SK-N-MC (cell line): ENCODE measurements at regions not wholly inside any gene's neighbourhood (a gene's known extent, or its start where the extent isn't known, plus 50 kb on each side); places are given as distances from the start of the nearest gene placed in this dataset.

Source experiments
- DNase-seq: peaks from one replicate; pipeline ENCODE4 v3.0.0-alpha.2; 2011; ENCODE audit warnings: low read depth, low spot score
- H3K27ac ChIP-seq: fragments of 200-600 bp; sonication (generic); 2 replicates; pipeline ENCODE4 v1.5.1; 2016; ENCODE audit warnings: mixed run types
- H3K36me3 ChIP-seq: fragments of 200-600 bp; sonication (generic); 2 replicates; pipeline ENCODE4 v1.6.1; 2017; ENCODE audit warnings: antibody characterized with exemption, low read length, mixed read lengths; ENCODE audit not compliant: insufficient read depth
- H3K4me3 ChIP-seq: fragments of 200-600 bp; sonication (generic); 2 replicates; pipeline ENCODE4 v1.5.1; 2016
- H3K9ac ChIP-seq: fragments of 200-600 bp; sonication (generic); 2 replicates; pipeline ENCODE4 v1.8.0; 2017; ENCODE audit warnings: mixed run types, mixed read lengths; ENCODE audit not compliant: insufficient read length
- H3K9me3 ChIP-seq: fragments of 200-600 bp; sonication (generic); 2 replicates; pipeline ENCODE4 v1.6.1; 2017; ENCODE audit warnings: low read depth, mild to moderate bottlenecking, antibody characterized with exemption, low read length, moderate library complexity, mixed read lengths
- EZH2 ChIP-seq: fragments of 200-600 bp; sonication (generic); IDR thresholded peaks from one replicate; pipeline ENCODE4 v1.6.1; 2017; ENCODE audit warnings: antibody characterized with exemption
- FOXP2 ChIP-seq: optimal IDR thresholded peaks from 2 replicates; pipeline ENCODE3; 2011; ENCODE audit warnings: mild to moderate bottlenecking, moderate library complexity; ENCODE audit not compliant: insufficient read depth; ENCODE audit errors: extremely low read length, control extremely low read depth
- POLR2AphosphoS5 ChIP-seq: IDR thresholded peaks from 2 replicates; pipeline ENCODE4 v1.6.1; 2012; ENCODE audit warnings: mild to moderate bottlenecking, low read depth, low read length, borderline replicate concordance

- no peak for DNase-seq
- Histone ChIP-seq H3K9ac (no peak overlapping the region), H3K36me3 (no peaks in the 10 kb centered on the region), H3K27ac (no peak overlapping the region), H3K4me3 (no peak overlapping the region), H3K9me3 (no peaks in the 10 kb centered on the region)
- no peak for TF ChIP-seq POLR2AphosphoS5
- no peak for TF ChIP-seq FOXP2
- TF ChIP-seq EZH2 = no peak
Observed at GRCh38 chr10:120336911-120337540, 120.0 kb upstream of the PLPP4 start.

GRCh38 chr10:120342115-120342714 lies 114.8 kb upstream of the PLPP4 start:
- TF ChIP-seq POLR2AphosphoS5 (no peak), EZH2 (no peak), FOXP2 (no peak)
- no peak overlapping the region for H3K9ac ChIP-seq
- H3K27ac ChIP-seq = no peak overlapping the region
- H3K9me3 ChIP-seq = no peaks in the 10 kb centered on the region
- no peaks in the 10 kb centered on the region for H3K36me3 ChIP-seq
- no peak for DNase-seq
- no peak overlapping the region for H3K4me3 ChIP-seq

- Histone ChIP-seq H3K36me3 (no peaks in the 10 kb centered on the region), H3K9ac (no peak overlapping the region), H3K9me3 (no peaks in the 10 kb centered on the region), H3K4me3 (no peak overlapping the region), H3K27ac (no peak overlapping the region)
- TF ChIP-seq POLR2AphosphoS5 = no peak
- TF ChIP-seq FOXP2 = no peak
- no peak for TF ChIP-seq EZH2
- DNase-seq = no peak
Observed at GRCh38 chr10:120345186-120345585, 111.8 kb upstream of the PLPP4 start.

DNA sequence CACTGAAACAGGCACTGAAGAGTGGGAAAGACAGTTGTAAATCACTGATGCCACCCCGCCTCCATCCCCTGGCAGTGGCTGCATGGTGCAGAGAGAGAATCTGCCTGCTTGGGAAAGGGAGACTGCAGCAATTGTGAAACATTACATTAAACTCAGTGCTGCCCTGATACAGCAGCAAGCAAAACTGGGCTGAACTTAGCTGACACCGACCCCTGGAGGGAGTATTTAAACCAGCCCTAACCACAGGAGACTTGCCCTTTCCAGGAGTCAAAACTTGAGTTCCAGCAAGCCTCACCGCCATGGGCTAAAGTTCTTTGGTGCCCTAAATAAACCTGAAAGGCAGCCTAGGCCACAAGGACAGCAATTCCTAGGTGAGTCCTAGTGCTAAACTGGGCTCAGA lies 109.4 kb upstream of the PLPP4 start:
- DNase-seq = no peak
- no peak overlapping the region for H3K4me3 ChIP-seq
- TF ChIP-seq FOXP2 = no peak
- TF ChIP-seq POLR2AphosphoS5 = no peak
- no peak for TF ChIP-seq EZH2
- H3K27ac ChIP-seq = no peak overlapping the region
- no peaks in the 10 kb centered on the region for H3K9me3 ChIP-seq
- no peaks in the 10 kb centered on the region for H3K36me3 ChIP-seq
- H3K9ac ChIP-seq = no peak overlapping the region

GRCh38 chr10:120349069-120349468 lies 108.0 kb upstream of the PLPP4 start:
- Histone ChIP-seq H3K9me3 (no peaks in the 10 kb centered on the region), H3K27ac (no peak overlapping the region), H3K36me3 (no peaks in the 10 kb centered on the region), H3K4me3 (no peak overlapping the region), H3K9ac (no peak overlapping the region)
- no peak for DNase-seq
- TF ChIP-seq FOXP2 (no peak), EZH2 (no peak), POLR2AphosphoS5 (no peak)

GRCh38 chr10:120355425-120355824 lies 101.6 kb upstream of the PLPP4 start:
- no peak overlapping the region for H3K27ac ChIP-seq
- no peak overlapping the region for H3K4me3 ChIP-seq
- no peaks in the 10 kb centered on the region for H3K36me3 ChIP-seq
- H3K9me3 ChIP-seq = no peaks in the 10 kb centered on the region
- no peak overlapping the region for H3K9ac ChIP-seq
- no peak for TF ChIP-seq EZH2
- DNase-seq = no peak

- H3K9me3 ChIP-seq = no peaks in the 10 kb centered on the region
- no peak for DNase-seq
Observed at GRCh38 chr10:120360571-120360970, 96.5 kb upstream of the PLPP4 start.

DNA sequence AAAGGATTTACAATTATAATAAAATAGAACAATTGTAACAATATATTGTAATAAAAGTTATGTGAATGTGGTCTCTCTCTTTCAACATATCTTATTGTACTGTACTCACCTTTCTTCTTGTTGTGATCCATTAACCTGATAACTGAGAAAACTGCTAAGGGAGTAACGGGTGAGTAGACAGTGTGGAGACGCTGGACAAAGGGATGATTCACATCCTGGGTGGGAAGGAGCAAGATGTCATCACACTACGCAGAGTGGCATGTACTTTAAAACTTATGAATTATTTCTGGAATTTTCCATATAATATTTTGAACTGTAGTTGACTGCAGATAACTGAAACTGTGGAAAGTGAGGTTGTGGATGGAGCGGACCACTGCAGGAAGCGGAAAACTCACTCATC lies 91.2 kb upstream of the PLPP4 start:
- Histone ChIP-seq H3K27ac (no peak overlapping the region), H3K36me3 (no peaks in the 10 kb centered on the region), H3K9me3 (no peaks in the 10 kb centered on the region), H3K4me3 (no peak overlapping the region), H3K9ac (no peak overlapping the region)
- no peak for TF ChIP-seq EZH2
- TF ChIP-seq FOXP2 = no peak
- no peak for TF ChIP-seq POLR2AphosphoS5
- no peak for DNase-seq

More at GRCh38 chr10:120360571-120360970, 96.5 kb upstream of the PLPP4 start:
- Histone ChIP-seq H3K27ac (no peak overlapping the region), H3K36me3 (no peaks in the 10 kb centered on the region), H3K9ac (no peak overlapping the region), H3K4me3 (no peak overlapping the region)
- TF ChIP-seq EZH2 (no peak), FOXP2 (no peak), POLR2AphosphoS5 (no peak)

- no peaks in the 10 kb centered on the region for H3K9me3 ChIP-seq
- TF ChIP-seq POLR2AphosphoS5 (no peak), EZH2 (no peak), FOXP2 (no peak)
- H3K9ac ChIP-seq = no peak overlapping the region
- no peak for DNase-seq
- H3K27ac ChIP-seq = no peak overlapping the region
- no peak overlapping the region for H3K4me3 ChIP-seq
- H3K36me3 ChIP-seq = no peaks in the 10 kb centered on the region
Observed at GRCh38 chr10:120367341-120367740, 89.7 kb upstream of the PLPP4 start.

- no peak for DNase-seq
- H3K9ac ChIP-seq = no peak overlapping the region
- no peak overlapping the region for H3K4me3 ChIP-seq
- H3K36me3 ChIP-seq = no peaks in the 10 kb centered on the region
- TF ChIP-seq FOXP2 (no peak), POLR2AphosphoS5 (no peak), EZH2 (no peak)
- no peak overlapping the region for H3K27ac ChIP-seq
- H3K9me3 ChIP-seq = no peaks in the 10 kb centered on the region
Observed at GRCh38 chr10:120368338-120368737, 88.7 kb upstream of the PLPP4 start.
